Panc1 (cell line): ENCODE measurements at regions not wholly inside any gene's neighbourhood (a gene's known extent, or its start where the extent isn't known, plus 50 kb on each side); places are given as distances from the start of the nearest gene placed in this dataset.

Source experiments
- CTCF ChIP-seq: fragments of 450-650 bp; IDR thresholded peaks from 2 replicates; pipeline ENCODE4 v1.5.1; 2017; ENCODE audit warnings: mild to moderate bottlenecking
- POLR2AphosphoS5 ChIP-seq: IDR thresholded peaks from 2 replicates; pipeline ENCODE4 v1.6.1; 2012; ENCODE audit warnings: mild to moderate bottlenecking, low read depth, low read length, moderate library complexity
- REST ChIP-seq, 2 experiments: IDR thresholded peaks; 2 replicates each; pipeline ENCODE4 v1.6.1; 2011 to 2012; ENCODE audit warnings: low read depth in 2 of 2, control low read depth in 1 of 2, low read length in 1 of 2, mild to moderate bottlenecking in 1 of 2, moderate library complexity in 1 of 2; ENCODE audit not compliant: insufficient read depth in 1 of 2
- SIN3A ChIP-seq: IDR thresholded peaks from 2 replicates; pipeline ENCODE4 v1.6.1; 2012; ENCODE audit warnings: low read depth, mild to moderate bottlenecking, low read length, moderate library complexity, borderline replicate concordance; ENCODE audit not compliant: insufficient read depth

GRCh38 chr4:14807856-14808255 lies 194.4 kb upstream of the CPEB2 start:
- TF ChIP-seq CTCF (no peak), POLR2AphosphoS5 (no peak), SIN3A (no peak), REST (IDR thresholded peaks at IDR 0.05; ENCODE audit: insufficient read depth in 1 of 2, low read depth in 2 of 2, low read length in 1 of 2) (no peak)
